Smooth muscle cell (in vitro differentiated cells): ENCODE measurements at regions not wholly inside any gene's neighbourhood (a gene's known extent, or its start where the extent isn't known, plus 50 kb on each side); places are given as distances from the start of the nearest gene placed in this dataset.

Source experiments
- DNase-seq: peaks from one replicate; lab custom pipeline; 2025; ENCODE audit not compliant: unreplicated experiment; lab: John Stamatoyannopoulos, UW
- H2AFZ ChIP-seq: fragments of 200-600 bp; sonication (generic); 2 replicates; pipeline ENCODE4 v1.6.0; 2016; ENCODE audit warnings: antibody characterized with exemption, low read depth, mild to moderate bottlenecking
- H3F3A ChIP-seq: fragments of 200-600 bp; sonication (generic); 2 replicates; pipeline ENCODE4 v1.6.0; 2017; ENCODE audit warnings: antibody characterized with exemption, low read depth
- H3K27ac ChIP-seq: fragments of 200-600 bp; sonication (generic); 2 replicates; pipeline ENCODE4 v1.5.1; 2016; ENCODE audit warnings: low read depth, mild to moderate bottlenecking
- H3K27me3 ChIP-seq: fragments of 200-600 bp; sonication (generic); 2 replicates; pipeline ENCODE4 v1.6.1; 2016; ENCODE audit warnings: low read depth, mild to moderate bottlenecking
- H3K36me3 ChIP-seq: fragments of 200-600 bp; sonication (generic); 2 replicates; pipeline ENCODE4 v1.5.1; 2016; ENCODE audit warnings: low read depth
- H3K4me1 ChIP-seq: fragments of 200-600 bp; sonication (generic); 2 replicates; pipeline ENCODE4 v1.5.1; 2016; ENCODE audit warnings: low read depth
- H3K4me2 ChIP-seq: fragments of 200-600 bp; sonication (generic); 2 replicates; pipeline ENCODE4 v1.6.0; 2016; ENCODE audit warnings: mild to moderate bottlenecking
- H3K4me3 ChIP-seq: fragments of 200-600 bp; sonication (generic); 2 replicates; pipeline ENCODE4 v1.5.1; 2016; ENCODE audit warnings: mild to moderate bottlenecking
- H3K79me2 ChIP-seq: fragments of 200-600 bp; sonication (generic); 2 replicates; pipeline ENCODE4 v1.6.0; 2016; ENCODE audit warnings: low read depth, mild to moderate bottlenecking
- H3K9ac ChIP-seq: fragments of 200-600 bp; sonication (generic); 2 replicates; pipeline ENCODE4 v1.6.0; 2016; ENCODE audit warnings: low read depth
- H3K9me3 ChIP-seq: fragments of 200-600 bp; sonication (generic); replicated peaks from 2 replicates; pipeline ENCODE4 v1.5.1; 2016; ENCODE audit warnings: low read depth
- H4K20me1 ChIP-seq: fragments of 200-600 bp; sonication (generic); 2 replicates; pipeline ENCODE4 v1.6.0; 2016; ENCODE audit warnings: low read depth
- CTCF ChIP-seq: fragments of 200-600 bp; sonication (generic); IDR thresholded peaks from 2 replicates; pipeline ENCODE4 v1.5.1; 2017; ENCODE audit warnings: borderline replicate concordance, mild to moderate bottlenecking, antibody characterized with exemption; ENCODE audit not compliant: insufficient read depth, poor library complexity, severe bottlenecking
- WGBS: methylation state at CpG from one replicate; pipeline ENCODE4 v1.1.7; 2016; ENCODE audit warnings: low lambda C conversion rate; 5-methylcytosine and 5-hydroxymethylcytosine counted together

- WGBS: 100% methylated on average over 1 of the region's 1 CpG
- Histone ChIP-seq H3K4me2 (no peak overlapping the region), H3K4me1 (no peaks in the 10 kb centered on the region), H3K9ac (no peak overlapping the region), H3K27ac (no peak overlapping the region), H3K79me2 (no peaks in the 10 kb centered on the region), H3K36me3 (no peaks in the 10 kb centered on the region), H3K9me3 (no peaks in the 10 kb centered on the region), H3K27me3 (no peaks in the 10 kb centered on the region), H3K4me3 (no peak overlapping the region), H3F3A (no peaks in the 10 kb centered on the region), H4K20me1 (no peaks in the 10 kb centered on the region), H2AFZ (no peak overlapping the region)
- DNase-seq: no peak
- no peak for TF ChIP-seq CTCF
These were observed 198.3 kb upstream of the SAMSN1 start for GRCh38 chr21:14744368-14744767.

DNA sequence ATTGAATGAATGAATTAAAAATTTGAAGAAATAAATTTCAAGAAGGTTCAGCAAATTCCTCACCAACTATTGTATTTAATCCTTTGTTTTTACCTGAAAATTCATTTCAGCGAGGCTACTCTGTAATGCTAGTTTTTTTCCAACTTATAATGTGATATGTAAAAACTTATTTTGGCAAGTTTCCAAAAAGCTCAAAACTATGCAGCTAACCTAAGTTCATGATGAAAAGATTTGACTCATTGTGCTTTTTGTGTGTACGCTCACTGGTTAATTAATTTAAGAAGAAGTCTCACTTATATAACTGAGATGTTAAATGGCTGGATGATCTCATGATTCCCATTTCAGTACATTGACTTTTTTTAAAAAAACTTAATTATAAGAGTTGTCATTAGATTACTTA lies 196.0 kb upstream of the SAMSN1 start:
- H3K27me3 ChIP-seq: no peaks in the 10 kb centered on the region
- no peak overlapping the region for H3K4me3 ChIP-seq
- TF ChIP-seq CTCF: no peak
- H3K4me1 ChIP-seq: no peaks in the 10 kb centered on the region
- no peak overlapping the region for H2AFZ ChIP-seq
- DNase-seq: no peak
- 97% methylated on average over 2 of the region's 2 CpGs for WGBS
- no peaks in the 10 kb centered on the region for H3K9me3 ChIP-seq
- H3K9ac ChIP-seq: no peak overlapping the region
- H3K36me3 ChIP-seq: no peaks in the 10 kb centered on the region
- H3F3A ChIP-seq: no peaks in the 10 kb centered on the region
- H3K4me2 ChIP-seq: no peak overlapping the region
- H3K79me2 ChIP-seq: no peaks in the 10 kb centered on the region
- no peak overlapping the region for H3K27ac ChIP-seq
- no peaks in the 10 kb centered on the region for H4K20me1 ChIP-seq

DNA sequence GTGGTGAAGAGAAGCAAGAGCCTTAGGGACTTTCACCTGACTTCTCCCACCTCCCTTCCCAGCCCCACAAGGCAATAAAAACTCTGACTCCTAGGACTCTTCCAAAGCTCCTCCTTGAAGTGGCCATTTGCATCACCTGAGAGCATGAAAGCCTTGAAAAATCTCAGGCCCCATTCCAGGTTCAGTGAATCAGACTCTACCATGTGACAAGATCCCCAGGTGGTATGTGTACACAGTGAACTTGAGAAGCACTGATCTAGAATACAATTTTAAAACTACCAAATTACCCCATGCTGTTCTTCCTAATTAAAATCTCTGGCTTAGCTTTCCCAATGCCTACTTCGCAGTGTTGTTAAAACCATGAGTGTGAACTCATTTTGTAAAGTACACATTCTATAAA lies 195.1 kb upstream of the SAMSN1 start:
- Histone ChIP-seq H4K20me1 (no peaks in the 10 kb centered on the region), H3K27me3 (no peaks in the 10 kb centered on the region), H3K4me2 (no peak overlapping the region), H3K27ac (no peak overlapping the region), H3F3A (no peaks in the 10 kb centered on the region), H3K9ac (no peak overlapping the region), H3K4me1 (no peaks in the 10 kb centered on the region), H3K9me3 (no peaks in the 10 kb centered on the region), H3K4me3 (no peak overlapping the region), H3K79me2 (no peaks in the 10 kb centered on the region), H2AFZ (no peak overlapping the region), H3K36me3 (no peaks in the 10 kb centered on the region)
- WGBS: 97% methylated on average over 1 of the region's 1 CpG
- no peak for DNase-seq
- TF ChIP-seq CTCF: no peak

DNA sequence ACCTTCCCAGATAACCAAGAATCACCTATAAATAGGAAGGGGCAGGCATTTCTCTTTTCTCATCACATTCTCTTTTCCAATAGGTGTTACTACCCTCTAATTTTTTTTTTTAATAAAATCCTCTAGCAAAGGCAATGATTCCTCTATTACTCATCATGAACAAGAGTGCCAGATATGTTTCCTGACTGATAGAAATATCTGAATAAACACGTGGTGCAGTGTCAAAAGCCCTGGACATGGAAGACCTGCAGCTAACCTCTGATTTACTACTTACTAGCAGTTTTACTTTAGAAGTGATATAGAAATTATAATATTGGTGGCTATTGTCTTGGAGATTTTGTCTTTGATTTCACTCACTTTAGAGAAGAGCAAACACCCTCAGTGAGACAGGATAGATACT lies 194.6 kb upstream of the SAMSN1 start:
- no peak for TF ChIP-seq CTCF

More for the DNA sequence above, 194.6 kb upstream of the SAMSN1 start:
- H3K4me3 ChIP-seq: no peak overlapping the region
- no peak for DNase-seq
- H3K4me2 ChIP-seq: no peak overlapping the region
- H3K79me2 ChIP-seq: no peaks in the 10 kb centered on the region
- no peak overlapping the region for H2AFZ ChIP-seq
- H3F3A ChIP-seq: no peaks in the 10 kb centered on the region
- no peaks in the 10 kb centered on the region for H3K27me3 ChIP-seq
- no peaks in the 10 kb centered on the region for H3K36me3 ChIP-seq
- no peak overlapping the region for H3K27ac ChIP-seq
- H3K9ac ChIP-seq: no peak overlapping the region
- WGBS: 87% methylated on average over 1 of the region's 1 CpG
- H3K4me1 ChIP-seq: no peaks in the 10 kb centered on the region
- no peaks in the 10 kb centered on the region for H3K9me3 ChIP-seq
- H4K20me1 ChIP-seq: no peaks in the 10 kb centered on the region
